Left ventricle myocardium inferior (tissue), 1 donor: ENCODE measurements at regions not wholly inside any gene's neighbourhood (a gene's known extent, or its start where the extent isn't known, plus 50 kb on each side); places are given as distances from the start of the nearest gene placed in this dataset.

Experiments
- DNase-seq: peaks from one replicate; pipeline ENCODE4 v3.0.0-alpha.2; 2020
- H3K27ac ChIP-seq: fragments of 200-600 bp; replicated peaks from 2 replicates; pipeline ENCODE4 v1.8.0; 2021
- H3K27me3 ChIP-seq: fragments of 200-600 bp; 2 replicates; pipeline ENCODE4 v1.8.0; 2021; ENCODE audit warnings: low read depth
- H3K36me3 ChIP-seq: fragments of 200-600 bp; 2 replicates; pipeline ENCODE4 v1.8.0; 2021
- H3K4me1 ChIP-seq: fragments of 200-600 bp; 2 replicates; pipeline ENCODE4 v1.8.0; 2021
- H3K4me3 ChIP-seq: fragments of 200-600 bp; 2 replicates; pipeline ENCODE4 v1.8.0; 2021; ENCODE audit warnings: mild to moderate bottlenecking, moderate library complexity
- H3K9me3 ChIP-seq: fragments of 200-600 bp; replicated peaks from 2 replicates; pipeline ENCODE4 v1.8.0; 2021
- intact Hi-C: fragments of 100-400 bp; cut with micrococcal nuclease; formaldehyde crosslinking; loops from one replicate; pipeline ENCODE4 v1.11.0; 2022
- TF ChIP-seq, protein P1 (sequence below): fragments of 200-600 bp; IDR thresholded peaks from 2 replicates; pipeline ENCODE4 v1.8.0; 2021; ENCODE audit warnings: antibody characterized with exemption, mild to moderate bottlenecking, borderline replicate concordance
- donor health status: DM: no; HTN: yes; CAD: no; lungs with severe emphysema.

DNA sequence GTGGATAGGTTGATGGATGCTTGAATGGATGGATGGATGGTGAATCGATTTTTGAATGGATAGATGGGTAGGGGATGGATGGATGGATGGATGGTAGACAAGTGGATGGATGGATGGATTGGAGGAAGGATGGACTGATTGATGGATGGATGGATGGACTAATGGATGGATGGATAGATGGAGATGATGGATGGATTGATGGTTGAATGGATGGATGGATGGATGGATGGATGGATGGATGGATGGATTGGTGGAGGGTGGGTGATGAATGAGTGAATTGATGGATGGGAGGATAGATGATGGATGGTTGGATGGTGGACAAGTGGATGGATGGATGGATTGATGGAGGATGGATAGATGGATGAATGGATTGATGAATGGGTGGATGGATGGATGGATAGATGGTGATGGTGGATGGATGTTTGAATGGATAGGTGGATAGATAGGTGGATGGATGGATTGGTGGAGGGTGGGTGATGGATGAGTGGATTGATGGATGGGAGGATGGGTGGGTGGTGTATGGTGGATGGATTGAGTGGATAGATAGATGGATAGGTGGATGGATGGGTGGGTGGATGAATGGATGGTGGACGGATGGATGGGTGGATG is 1140.9 kb downstream of the BRD1 start:
- H3K4me1 ChIP-seq, result no peaks in the 10 kb centered on the region
- no peak overlapping the region for H3K4me3 ChIP-seq
- no peaks in the 10 kb centered on the region for H3K9me3 ChIP-seq
- no peak for DNase-seq
- no peaks in the 10 kb centered on the region for H3K36me3 ChIP-seq
- TF ChIP-seq, protein P1, sequence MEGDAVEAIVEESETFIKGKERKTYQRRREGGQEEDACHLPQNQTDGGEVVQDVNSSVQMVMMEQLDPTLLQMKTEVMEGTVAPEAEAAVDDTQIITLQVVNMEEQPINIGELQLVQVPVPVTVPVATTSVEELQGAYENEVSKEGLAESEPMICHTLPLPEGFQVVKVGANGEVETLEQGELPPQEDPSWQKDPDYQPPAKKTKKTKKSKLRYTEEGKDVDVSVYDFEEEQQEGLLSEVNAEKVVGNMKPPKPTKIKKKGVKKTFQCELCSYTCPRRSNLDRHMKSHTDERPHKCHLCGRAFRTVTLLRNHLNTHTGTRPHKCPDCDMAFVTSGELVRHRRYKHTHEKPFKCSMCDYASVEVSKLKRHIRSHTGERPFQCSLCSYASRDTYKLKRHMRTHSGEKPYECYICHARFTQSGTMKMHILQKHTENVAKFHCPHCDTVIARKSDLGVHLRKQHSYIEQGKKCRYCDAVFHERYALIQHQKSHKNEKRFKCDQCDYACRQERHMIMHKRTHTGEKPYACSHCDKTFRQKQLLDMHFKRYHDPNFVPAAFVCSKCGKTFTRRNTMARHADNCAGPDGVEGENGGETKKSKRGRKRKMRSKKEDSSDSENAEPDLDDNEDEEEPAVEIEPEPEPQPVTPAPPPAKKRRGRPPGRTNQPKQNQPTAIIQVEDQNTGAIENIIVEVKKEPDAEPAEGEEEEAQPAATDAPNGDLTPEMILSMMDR, result no peak
- no peak overlapping the region for H3K27ac ChIP-seq
- intact Hi-C loops, result no loop called here
- H3K27me3 ChIP-seq, result peaks cover 16% of the 10 kb centered on the region

DNA sequence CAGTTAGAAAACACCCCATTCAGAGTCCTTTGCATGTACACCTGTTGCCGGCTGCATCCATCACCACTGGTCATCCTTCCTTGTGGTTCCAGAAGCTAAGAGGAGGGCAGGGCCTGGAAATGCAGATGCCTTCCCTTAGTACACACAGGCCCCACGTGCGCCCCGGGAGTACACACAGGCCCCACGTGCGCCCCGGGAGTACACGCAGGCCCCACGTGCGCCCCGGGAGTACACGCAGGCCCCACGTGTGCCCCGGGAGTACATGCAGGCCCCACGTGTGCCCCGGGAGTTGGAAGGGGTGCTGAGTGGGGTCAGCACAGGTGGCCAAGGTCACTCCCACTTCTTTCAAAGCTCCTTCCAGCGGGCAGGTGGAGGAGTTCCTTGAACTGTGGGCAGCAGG is 1141.9 kb downstream of the BRD1 start:
- Histone ChIP-seq H3K9me3 (no peaks in the 10 kb centered on the region), H3K4me3 (no peak overlapping the region), H3K36me3 (no peaks in the 10 kb centered on the region), H3K27ac (no peak overlapping the region), H3K4me1 (no peaks in the 10 kb centered on the region), H3K27me3 (peaks cover 12% of the 10 kb centered on the region)
- DNase-seq, result no peak
- intact Hi-C loops, result no loop called here
- TF ChIP-seq, protein P1, result no peak

DNA sequence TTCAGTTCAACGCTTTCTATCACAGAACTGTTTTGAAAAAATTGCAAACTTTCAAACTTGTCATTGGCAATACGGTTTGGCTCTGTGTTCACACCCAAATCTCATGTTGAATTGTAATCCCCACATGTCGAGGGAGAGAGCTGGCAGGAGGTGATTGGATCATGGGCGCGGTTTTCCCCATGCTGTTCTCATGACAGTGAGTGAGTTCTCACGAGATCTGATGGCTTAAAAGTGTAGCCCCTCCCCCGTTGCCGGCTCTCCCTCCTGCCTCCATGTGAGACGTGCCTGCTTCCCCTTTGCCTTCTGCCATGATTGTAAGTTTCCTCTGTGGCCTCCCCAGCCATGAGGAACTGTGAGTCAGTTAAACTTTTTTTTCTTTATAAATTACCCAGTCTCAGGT is 1144.0 kb downstream of the BRD1 start:
- DNase-seq, result no peak
- Histone ChIP-seq H3K9me3 (no peaks in the 10 kb centered on the region), H3K4me1 (no peaks in the 10 kb centered on the region), H3K4me3 (no peak overlapping the region), H3K27ac (no peak overlapping the region), H3K36me3 (no peaks in the 10 kb centered on the region), H3K27me3 (peaks cover 13% of the 10 kb centered on the region)
- intact Hi-C loops, result no loop called here
- TF ChIP-seq, protein P1, result no peak

DNA sequence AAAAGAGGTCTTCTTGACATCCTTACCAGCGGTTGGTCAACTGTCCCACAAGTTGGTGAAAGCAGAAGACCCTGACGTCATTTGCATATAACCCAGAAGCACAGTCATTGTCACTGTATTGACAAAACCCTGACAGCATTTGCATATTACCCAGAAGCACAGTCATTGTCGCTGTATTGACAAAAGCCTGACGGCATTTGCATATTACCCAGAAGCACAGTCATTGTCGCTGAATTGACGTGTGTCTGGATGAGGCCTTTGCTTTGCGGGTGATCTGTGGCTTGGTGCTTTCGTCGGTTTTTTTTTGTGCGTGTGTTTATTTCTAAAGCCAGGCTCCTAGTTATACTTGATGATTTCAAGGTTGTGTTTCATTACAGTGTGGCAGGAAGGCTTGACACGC is 1145.2 kb downstream of the BRD1 start:
- no peak for DNase-seq
- intact Hi-C loops, result no loop called here
- Histone ChIP-seq H3K4me1 (no peaks in the 10 kb centered on the region), H3K4me3 (no peak overlapping the region), H3K9me3 (no peaks in the 10 kb centered on the region), H3K27me3 (peaks cover 17% of the 10 kb centered on the region), H3K36me3 (no peaks in the 10 kb centered on the region), H3K27ac (no peak overlapping the region)
- TF ChIP-seq, protein P1, result no peak

DNA sequence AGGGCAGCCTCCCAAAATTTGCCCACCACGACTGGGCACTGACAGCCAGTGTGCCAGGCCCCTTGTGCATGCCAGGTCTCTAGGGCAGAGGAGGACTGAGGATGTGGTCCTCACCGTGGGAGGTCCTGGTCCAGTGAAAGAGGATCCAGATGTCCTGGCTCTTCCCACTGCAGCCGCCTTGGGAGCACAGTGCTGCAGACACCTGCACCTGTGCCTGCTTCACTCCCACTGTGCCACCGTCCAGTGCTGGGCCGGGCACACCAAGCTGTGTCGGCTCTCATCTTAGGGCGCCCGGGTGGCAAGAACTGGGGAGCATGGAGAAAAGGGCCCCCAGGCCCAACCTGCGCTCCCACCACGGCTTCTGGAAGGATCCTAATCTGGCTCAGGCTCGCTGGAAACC is 1147.1 kb downstream of the BRD1 start:
- Histone ChIP-seq H3K27ac (no peak overlapping the region), H3K36me3 (no peaks in the 10 kb centered on the region), H3K4me1 (no peaks in the 10 kb centered on the region), H3K9me3 (no peaks in the 10 kb centered on the region), H3K27me3 (peaks cover 21% of the 10 kb centered on the region), H3K4me3 (no peak overlapping the region)
- TF ChIP-seq, protein P1, result no peak
- intact Hi-C loops, result no loop called here
- no peak for DNase-seq
